ENCODE measurements at regions not wholly inside any gene's neighbourhood (a gene's known extent, or its start where the extent isn't known, plus 50 kb on each side); places are given as distances from the start of the nearest gene placed in this dataset.

GRCh38 chr7:84744385-84744784, 442.5 kb downstream of the SEMA3D start:
- TF ChIP-seq TAF1 (IDR thresholded peaks at IDR 0.05; ENCODE audit: borderline replicate concordance, insufficient read depth, low read length) (no peak), REST (IDR thresholded peaks at IDR 0.05; ENCODE audit: insufficient read depth in 1 of 2, low read depth in 2 of 2, low read length in 2 of 2) (no peak), POLR2AphosphoS5 (IDR thresholded peaks at IDR 0.05; ENCODE audit: low read depth, low read length) (no peak)

All from PFSK-1 (cell line).